Sciatic nerve (tissue), 2 donors: ENCODE measurements at regions not wholly inside any gene's neighbourhood (a gene's known extent, or its start where the extent isn't known, plus 50 kb on each side); places are given as distances from the start of the nearest gene placed in this dataset.
"Not testable (repeated sequence)": the region's sequence is repeated elsewhere in the genome, so short reads cannot be mapped to it uniquely, and the experiment has no call there.

Source experiments
- ATAC-seq: fragments of 200-7000 bp; cut with Tn5 transposase; one replicate; pipeline ENCODE4 v1.9.1; 2020; ENCODE audit warnings: mild to moderate bottlenecking, moderate library complexity
- DNase-seq: peaks from one replicate; pipeline ENCODE4 v3.0.0-alpha.2; 2020; ENCODE audit warnings: low spot score
- intact Hi-C: fragments of 100-400 bp; cut with DNase I; formaldehyde crosslinking; loops from one replicate; pipeline ENCODE4 v1.14.2; 2022
- donor health status: DM: no; HTN: no; CAD: no.
- donor health status: DM: no; HTN: no; CAD: no.

DNA sequence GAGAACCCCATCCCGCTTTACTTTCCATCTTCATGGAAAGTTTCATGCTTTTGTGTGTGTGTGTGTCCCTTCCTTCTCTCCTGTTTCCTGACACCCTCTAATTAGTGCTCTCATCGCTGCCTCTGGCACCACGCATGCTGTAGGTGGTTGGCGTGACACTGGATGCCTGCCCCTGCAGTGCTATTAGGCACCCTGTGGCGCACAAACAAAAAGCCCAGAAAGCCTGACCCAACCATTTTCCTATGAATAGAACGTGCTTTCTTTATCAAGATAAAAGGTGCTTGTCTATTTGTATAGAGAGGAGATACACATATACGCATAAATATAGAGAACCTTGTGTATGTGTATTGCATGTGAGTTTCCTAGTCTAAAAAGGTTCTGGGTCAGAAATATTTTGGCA, 120.8 kb upstream of the CDCA7L start:
- DNase-seq: no peak
- intact Hi-C loops: no loop called here
- no peak for ATAC-seq

DNA sequence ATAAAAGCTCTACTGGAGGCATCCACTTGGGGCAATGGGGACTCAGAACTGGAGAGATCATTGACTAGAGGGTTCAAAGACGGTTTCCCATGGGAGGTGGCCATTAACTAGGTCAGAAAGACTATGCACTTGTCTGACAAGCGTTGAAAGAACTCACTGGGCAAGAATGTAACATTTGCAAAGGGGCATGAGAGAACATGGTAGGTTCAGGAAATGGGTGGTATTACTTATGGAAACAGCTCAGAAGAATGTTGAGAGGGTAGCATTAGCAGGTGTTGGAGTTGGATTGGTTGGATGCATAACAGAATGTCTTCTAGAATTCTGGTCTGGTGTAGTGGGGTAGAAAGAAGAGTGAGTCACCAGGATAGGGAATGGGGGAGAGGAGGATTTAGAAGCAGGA, 119.1 kb upstream of the CDCA7L start:
- no peak for DNase-seq
- intact Hi-C loops: no loop called here
- ATAC-seq: no peak

DNA sequence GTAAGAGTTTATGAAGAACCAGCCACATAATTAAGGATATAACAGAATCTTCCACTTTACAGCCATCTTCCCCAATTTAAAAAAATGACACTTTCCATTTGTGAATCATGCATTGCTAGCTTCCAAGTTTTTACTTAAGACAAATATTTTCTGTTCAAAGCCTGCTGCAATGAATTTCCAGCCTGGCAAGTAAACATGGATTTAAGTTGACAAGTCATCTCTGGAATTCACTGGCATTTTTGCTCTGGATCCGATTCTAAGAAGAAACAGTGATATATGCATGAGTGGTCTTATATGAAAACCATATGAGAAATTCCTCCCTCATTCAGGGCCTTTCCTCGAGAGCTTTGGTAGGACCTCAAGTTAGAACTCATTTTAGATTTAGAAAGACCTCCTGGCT, 116.1 kb upstream of the CDCA7L start:
- ATAC-seq (no peak), DNase-seq (no peak)
- intact Hi-C loops: no loop called here

DNA sequence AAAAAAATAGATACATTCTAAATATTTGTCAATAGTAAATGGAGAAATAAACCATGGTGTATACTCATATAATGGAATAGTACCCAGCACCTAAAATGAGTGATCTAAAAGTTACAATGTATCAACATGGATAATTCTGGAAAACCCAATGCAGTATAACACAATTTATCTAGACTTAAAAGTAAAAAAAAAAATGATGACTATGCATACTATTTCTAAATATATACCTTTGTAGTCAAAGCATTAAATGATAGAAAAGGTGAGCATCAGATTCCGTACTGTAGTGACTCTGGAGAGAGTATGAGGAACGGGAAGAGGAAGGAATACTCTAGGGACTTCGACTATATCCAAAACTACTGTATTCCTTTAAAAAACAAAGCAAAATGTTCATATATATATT, 115.2 kb upstream of the CDCA7L start:
- DNase-seq (no peak), ATAC-seq (no peak)
- intact Hi-C loops: no loop called here

DNA sequence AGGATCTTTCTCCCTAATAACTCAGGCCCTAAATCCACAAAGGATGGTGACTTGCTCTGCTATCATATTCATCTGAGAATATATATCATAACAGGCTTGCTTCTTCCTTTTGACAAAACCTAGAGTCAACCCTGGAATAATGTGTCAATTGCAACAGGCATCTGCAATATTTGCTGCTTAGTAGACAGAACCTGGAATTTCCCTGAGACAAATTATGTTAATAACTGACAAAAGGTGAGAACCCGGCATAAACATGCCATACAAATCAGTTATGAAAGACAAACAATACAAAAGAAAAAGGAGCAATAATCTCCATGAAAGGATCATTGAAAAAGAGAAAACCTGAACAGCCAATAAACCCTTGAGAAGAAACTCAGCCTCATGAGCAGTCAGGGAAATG, 114.5 kb upstream of the CDCA7L start:
- no peak for ATAC-seq
- DNase-seq: no peak
- intact Hi-C loops: no loop called here

GRCh38 chr7:22055226-22055625, 109.5 kb upstream of the CDCA7L start:
- ATAC-seq (no peak), DNase-seq (no peak)
- intact Hi-C loops: no loop called here

DNA sequence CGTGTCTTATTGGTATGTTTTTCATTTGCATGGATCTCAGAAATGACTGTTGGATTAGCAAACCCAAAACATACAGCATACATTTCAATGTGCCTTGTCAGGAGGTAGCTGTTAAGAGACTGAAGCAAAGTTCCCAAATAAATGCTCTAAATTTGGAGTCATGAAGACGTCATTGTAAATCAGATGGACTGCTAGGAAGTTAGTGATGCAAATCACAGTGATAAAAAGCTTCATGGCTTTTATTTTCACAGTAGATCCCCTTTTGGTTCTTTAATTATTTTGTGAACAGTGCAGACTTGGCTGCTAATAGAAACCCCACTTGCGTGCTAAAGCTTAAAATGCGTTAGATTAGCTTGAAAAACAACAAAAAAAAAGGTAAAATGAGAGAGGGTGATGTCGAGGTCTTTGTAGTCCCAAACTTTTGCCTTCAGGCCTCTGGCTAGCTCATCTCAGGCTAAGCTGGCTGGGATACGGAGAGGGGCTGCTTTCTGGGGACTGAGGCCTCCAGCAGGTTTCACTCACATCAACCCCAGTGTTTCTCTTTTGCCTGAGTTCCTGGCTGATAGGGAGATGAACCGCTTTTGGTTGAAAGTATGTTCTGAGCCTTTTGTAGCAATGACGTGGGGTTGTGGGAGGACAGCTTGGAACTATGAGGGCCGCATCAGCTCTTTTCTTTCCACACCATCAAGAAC, 107.1 kb upstream of the CDCA7L start:
- DNase-seq: no peak
- intact Hi-C loops: no loop called here
- ATAC-seq: no peak

GRCh38 chr7:22051886-22052673, 106.4 kb upstream of the CDCA7L start:
- ATAC-seq: no peak
- intact Hi-C loops: no loop called here
- DNase-seq: no peak

DNA sequence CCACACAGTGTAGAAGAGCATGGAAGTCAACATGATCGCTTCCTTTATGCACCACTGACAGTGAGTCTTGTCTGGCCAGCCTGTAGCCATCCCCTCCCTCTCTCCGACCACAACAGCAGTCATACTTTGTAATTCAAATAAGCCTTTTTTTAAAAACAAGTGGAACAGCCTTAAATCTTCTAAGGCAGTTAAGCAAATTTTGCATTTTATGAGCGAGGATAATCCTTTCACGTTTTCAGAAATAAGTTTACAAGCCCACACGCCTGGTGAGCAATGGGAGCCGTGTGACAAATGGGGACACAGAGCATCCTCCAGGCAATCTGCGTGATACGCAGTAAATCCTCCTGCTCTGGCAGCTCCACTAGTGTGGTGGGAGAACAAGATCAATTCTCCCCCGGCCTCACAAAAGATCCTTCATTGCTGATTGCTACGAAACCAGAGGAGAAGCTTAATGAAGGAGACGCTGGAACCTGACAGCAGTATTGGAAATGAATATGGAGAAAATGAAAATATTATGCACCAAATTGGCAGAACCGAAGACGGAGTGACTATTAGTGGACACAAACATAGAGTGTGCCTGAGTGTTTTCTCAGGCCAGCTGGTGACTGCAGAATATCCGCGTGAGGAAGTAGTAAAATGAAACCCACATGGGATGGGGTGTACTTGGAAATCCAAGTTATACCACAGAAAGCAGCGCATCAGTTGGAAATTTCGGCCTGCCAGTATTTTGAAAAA, 104.2 kb upstream of the CDCA7L start:
- intact Hi-C loops: no loop called here
- DNase-seq (no peak), ATAC-seq (no peak)

- ATAC-seq (no peak), DNase-seq (no peak)
- intact Hi-C loops: no loop called here
Observed at GRCh38 chr7:22043367-22043766, 97.7 kb upstream of the CDCA7L start.

- ATAC-seq (no peak), DNase-seq (no peak)
- intact Hi-C loops: no loop called here
Observed at GRCh38 chr7:22040923-22041595, 95.4 kb upstream of the CDCA7L start.

DNA sequence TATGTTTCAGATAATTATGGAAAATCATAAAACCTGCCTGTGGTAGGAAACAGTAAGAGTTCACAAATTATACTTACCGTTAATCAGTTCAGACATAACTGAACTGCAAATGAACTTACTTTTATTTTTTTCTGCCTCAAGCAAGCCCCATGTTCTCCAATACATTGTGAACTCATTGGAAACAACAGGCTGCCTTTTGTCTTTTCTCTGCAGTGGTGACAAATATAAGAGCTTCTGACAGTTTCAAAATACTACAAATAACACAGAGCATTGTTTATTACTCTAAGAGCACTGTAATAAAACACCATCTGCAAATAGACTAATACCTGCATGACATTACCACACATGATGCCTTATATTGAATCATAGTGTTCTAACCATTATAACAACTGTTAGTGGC, 94.0 kb upstream of the CDCA7L start:
- DNase-seq: no peak
- intact Hi-C loops: no loop called here
- no peak for ATAC-seq

GRCh38 chr7:22032356-22032755, 86.7 kb upstream of the CDCA7L start:
- DNase-seq, ATAC-seq, intact Hi-C loops: not testable (repeated sequence)

- DNase-seq, ATAC-seq, intact Hi-C loops: not testable (repeated sequence)
Observed at GRCh38 chr7:22028656-22029055, 83.0 kb upstream of the CDCA7L start.

GRCh38 chr7:22027475-22027874, 81.8 kb upstream of the CDCA7L start:
- intact Hi-C loops: no loop called here
- DNase-seq: no peak
- ATAC-seq: no peak

GRCh38 chr7:22025983-22026382, 80.3 kb upstream of the CDCA7L start:
- ATAC-seq (no peak), DNase-seq (no peak)
- intact Hi-C loops: no loop called here

DNA sequence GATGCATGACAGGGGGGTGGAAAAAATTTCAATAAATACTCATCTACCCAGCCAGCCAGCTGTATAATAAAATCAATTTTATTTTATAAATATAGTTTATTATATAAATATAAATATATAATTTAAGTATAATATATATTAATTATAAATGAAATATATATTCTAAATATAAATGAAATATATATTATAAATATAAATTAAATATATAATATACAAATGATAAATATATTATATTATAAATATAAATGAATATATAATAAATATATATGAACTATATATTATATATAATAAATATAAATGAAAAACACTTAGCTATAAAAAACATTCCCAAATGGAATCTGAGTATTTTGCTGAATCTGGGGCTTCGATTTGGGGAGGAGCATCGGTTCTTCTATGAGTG, 79.4 kb upstream of the CDCA7L start:
- ATAC-seq (no peak), DNase-seq (no peak)
- intact Hi-C loops: no loop called here

DNA sequence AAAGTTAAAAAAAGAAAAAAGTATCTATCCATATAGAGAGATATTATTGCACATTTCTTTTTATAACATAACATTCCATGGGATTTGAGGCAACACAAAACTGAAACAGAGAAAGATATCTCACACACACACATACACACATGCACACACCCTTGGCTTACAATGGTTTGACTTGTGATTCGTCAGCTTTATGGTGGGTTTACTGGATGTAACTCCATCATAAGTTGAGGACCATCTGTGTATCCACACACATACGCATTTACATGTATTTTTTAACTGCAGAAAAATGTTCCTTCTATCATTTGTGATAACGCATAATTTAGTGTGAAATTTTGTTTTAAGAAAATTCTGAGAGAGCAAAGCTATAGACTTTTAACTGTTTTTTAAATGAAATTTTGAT, 74.2 kb upstream of the CDCA7L start:
- DNase-seq (no peak), ATAC-seq (no peak)
- intact Hi-C loops: no loop called here

- ATAC-seq (no peak), DNase-seq (no peak)
- intact Hi-C loops: no loop called here
Observed at GRCh38 chr7:22016507-22016906, 70.8 kb upstream of the CDCA7L start.

DNA sequence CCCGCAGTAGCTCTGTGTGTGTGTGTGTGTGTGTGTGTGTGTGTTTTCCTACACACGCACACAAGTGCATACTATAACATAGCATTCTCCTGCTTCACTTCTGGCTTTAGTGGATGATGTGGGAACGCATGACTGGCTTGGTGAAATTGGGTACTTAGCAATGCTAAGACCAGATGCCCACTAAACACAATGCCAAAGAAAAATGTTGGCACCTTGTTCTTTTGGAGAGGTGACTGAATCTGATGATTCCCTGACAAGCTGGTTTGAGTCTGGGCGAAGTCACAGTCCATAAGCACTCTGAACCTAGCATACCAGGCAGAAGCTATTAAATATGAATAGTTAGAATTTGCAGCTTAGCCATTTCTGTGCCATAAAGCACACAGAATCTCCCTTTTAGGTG, 68.0 kb upstream of the CDCA7L start:
- no peak for DNase-seq
- intact Hi-C loops: no loop called here
- ATAC-seq: no peak
